Vagina (tissue), 2 donors: ENCODE measurements at regions not wholly inside any gene's neighbourhood (a gene's known extent, or its start where the extent isn't known, plus 50 kb on each side); places are given as distances from the start of the nearest gene placed in this dataset.

ENCODE experiments used
- POLR2A ChIP-seq, 2 donors: fragments of 450-650 bp; IDR thresholded peaks; one replicate each; pipeline ENCODE4 v1.6.1; 2017; ENCODE audit warnings: antibody characterized with exemption in 2 of 2, mild to moderate bottlenecking in 2 of 2, moderate library complexity in 2 of 2
- POLR2AphosphoS5 ChIP-seq, 2 donors: sonication (generic); formaldehyde crosslinking; IDR thresholded peaks; one replicate each; pipeline ENCODE4 v1.9.0; 2017; ENCODE audit warnings: antibody characterized with exemption in 2 of 2, mild to moderate bottlenecking in 2 of 2, low read depth in 1 of 2; ENCODE audit not compliant: insufficient read depth in 1 of 2
- TF ChIP-seq, protein P1 (sequence below), 3 experiments: fragments of 450-650 bp in 2 of 3; fragments of 200-600 bp in 1 of 3; sonication (generic) in 1 of 3; IDR thresholded peaks; one replicate each; pipeline ENCODE4 v1.5.1; 2017 to 2019; ENCODE audit warnings: antibody characterized with exemption in 3 of 3, mild to moderate bottlenecking in 2 of 3, moderate library complexity in 2 of 3

DNA sequence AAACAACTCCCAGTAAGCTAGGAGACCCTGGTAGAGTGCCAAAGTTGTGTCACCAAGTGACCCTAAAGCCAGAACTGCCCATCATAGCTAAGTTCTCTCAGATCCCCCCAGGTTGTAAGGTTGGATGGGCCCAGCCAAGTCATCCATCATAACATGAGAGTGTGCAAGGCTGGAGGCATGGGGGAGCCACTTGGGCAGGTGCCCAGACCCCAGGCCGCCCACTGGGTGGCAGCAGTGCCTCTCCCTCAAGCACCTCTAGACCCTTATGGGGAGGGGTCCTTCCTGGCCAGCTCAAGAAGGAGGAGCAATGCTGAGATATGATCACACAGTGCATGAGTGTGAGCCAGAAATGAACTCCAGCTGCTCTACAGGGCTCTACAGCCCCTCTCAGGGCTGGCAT, 154.5 kb downstream of the MYLK4 start:
- TF ChIP-seq POLR2AphosphoS5 (IDR thresholded peaks at IDR 0.05; ENCODE audit: insufficient read depth in 1 of 2, low read depth in 1 of 2) (no peak), POLR2A (IDR thresholded peaks at IDR 0.05) (no peak)
- TF ChIP-seq, protein P1, sequence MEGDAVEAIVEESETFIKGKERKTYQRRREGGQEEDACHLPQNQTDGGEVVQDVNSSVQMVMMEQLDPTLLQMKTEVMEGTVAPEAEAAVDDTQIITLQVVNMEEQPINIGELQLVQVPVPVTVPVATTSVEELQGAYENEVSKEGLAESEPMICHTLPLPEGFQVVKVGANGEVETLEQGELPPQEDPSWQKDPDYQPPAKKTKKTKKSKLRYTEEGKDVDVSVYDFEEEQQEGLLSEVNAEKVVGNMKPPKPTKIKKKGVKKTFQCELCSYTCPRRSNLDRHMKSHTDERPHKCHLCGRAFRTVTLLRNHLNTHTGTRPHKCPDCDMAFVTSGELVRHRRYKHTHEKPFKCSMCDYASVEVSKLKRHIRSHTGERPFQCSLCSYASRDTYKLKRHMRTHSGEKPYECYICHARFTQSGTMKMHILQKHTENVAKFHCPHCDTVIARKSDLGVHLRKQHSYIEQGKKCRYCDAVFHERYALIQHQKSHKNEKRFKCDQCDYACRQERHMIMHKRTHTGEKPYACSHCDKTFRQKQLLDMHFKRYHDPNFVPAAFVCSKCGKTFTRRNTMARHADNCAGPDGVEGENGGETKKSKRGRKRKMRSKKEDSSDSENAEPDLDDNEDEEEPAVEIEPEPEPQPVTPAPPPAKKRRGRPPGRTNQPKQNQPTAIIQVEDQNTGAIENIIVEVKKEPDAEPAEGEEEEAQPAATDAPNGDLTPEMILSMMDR (IDR thresholded peaks at IDR 0.05), result no peak
